ENCODE measurements at regions not wholly inside any gene's neighbourhood (a gene's known extent, or its start where the extent isn't known, plus 50 kb on each side); places are given as distances from the start of the nearest gene placed in this dataset.

DNA sequence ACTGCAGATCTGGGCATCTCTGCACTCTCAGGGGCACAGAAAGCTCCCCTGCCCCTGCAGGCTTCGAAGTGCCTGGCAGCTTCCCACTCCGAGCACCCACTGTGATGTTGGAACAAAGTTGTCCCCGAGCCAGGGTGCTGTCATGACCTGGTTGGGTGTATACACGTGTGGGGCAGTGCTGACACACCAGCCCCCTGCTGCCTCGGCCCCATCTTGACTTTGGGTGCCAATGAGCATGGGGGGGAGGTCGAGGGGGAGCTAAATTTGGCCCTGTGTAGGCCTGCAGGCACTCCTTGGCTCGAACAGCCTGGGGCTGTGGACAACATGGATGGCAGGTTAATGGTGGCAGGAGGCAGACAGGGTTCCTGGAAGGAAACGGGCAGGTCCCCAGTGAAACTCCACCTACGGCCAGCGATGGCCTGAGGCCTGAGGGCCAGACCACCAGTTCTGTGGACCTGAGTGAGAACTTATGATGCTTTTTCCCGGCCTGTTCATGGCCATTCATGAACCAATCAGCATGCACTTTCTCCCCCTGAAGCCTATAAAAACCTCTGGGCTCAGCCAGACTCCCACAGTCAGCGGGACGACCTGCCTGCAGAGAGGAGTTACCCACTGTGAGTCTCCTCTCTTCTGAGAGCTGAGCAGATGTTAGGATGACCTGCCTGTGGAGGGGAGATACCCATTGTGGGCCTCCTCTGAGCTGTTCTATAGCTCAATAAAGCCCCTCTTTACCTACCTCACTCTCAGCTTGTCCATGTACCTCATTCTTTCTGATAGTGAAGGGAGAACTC, 1029.1 kb upstream of the GBE1 start:
- DNase-seq: no peak

DNA sequence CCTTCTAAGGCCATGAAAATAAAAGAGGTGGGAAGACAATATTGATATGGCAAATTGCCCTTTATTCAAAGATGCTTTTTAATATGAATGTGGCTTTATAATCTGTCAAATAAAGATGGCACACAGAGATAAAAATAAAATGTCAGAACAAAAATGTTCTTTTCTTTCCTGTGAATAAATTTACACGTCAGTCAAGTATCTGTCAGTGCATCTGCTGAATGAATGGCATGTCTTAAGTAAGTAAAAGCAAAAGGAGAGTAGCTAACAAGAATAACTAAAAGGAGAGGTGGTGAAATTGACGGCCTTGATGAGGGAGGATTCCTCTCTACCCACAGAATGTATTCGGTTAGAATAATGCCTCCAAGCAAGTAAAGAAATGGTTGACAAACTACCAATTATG, 1021.7 kb upstream of the GBE1 start:
- H3K4me1 ChIP-seq: no peaks in the 10 kb centered on the region
- no peaks in the 10 kb centered on the region for H3K27me3 ChIP-seq (ENCODE audit: low read depth)
- H3K4me3 ChIP-seq: no peak overlapping the region
- no peak for TF ChIP-seq CTCF (IDR thresholded peaks at IDR 0.05)
- intact Hi-C loops (cut with DNase I): no loop called here
- ATAC-seq (no peak), DNase-seq (no peak)
- H3K27ac ChIP-seq: no peak overlapping the region
- H3K9me3 ChIP-seq: peaks cover 4% of the 10 kb centered on the region
- H3K36me3 ChIP-seq: no peaks in the 10 kb centered on the region

More for the DNA sequence above, 1029.1 kb upstream of the GBE1 start:
- no peaks in the 10 kb centered on the region for H3K36me3 ChIP-seq
- H3K4me3 ChIP-seq: no peak overlapping the region
- peak; percentile 12 to 45 for ATAC-seq
- H3K9me3 ChIP-seq: no peaks in the 10 kb centered on the region
- no peaks in the 10 kb centered on the region for H3K4me1 ChIP-seq
- H3K27ac ChIP-seq: no peak overlapping the region
- H3K27me3 ChIP-seq (ENCODE audit: low read depth): no peaks in the 10 kb centered on the region
- no peak for TF ChIP-seq CTCF (IDR thresholded peaks at IDR 0.05)
- intact Hi-C loops (cut with DNase I): no loop called here

- intact Hi-C loops (cut with DNase I): no loop called here
- TF ChIP-seq CTCF (IDR thresholded peaks at IDR 0.05): no peak
- H3K27me3 ChIP-seq (ENCODE audit: low read depth): no peaks in the 10 kb centered on the region
- no peak for ATAC-seq
- no peaks in the 10 kb centered on the region for H3K4me1 ChIP-seq
- H3K4me3 ChIP-seq: no peak overlapping the region
- no peaks in the 10 kb centered on the region for H3K9me3 ChIP-seq
- no peaks in the 10 kb centered on the region for H3K36me3 ChIP-seq
- H3K27ac ChIP-seq: no peak overlapping the region
- no peak for DNase-seq
Observed at GRCh38 chr3:82773207-82773606, 1011.8 kb upstream of the GBE1 start.

DNA sequence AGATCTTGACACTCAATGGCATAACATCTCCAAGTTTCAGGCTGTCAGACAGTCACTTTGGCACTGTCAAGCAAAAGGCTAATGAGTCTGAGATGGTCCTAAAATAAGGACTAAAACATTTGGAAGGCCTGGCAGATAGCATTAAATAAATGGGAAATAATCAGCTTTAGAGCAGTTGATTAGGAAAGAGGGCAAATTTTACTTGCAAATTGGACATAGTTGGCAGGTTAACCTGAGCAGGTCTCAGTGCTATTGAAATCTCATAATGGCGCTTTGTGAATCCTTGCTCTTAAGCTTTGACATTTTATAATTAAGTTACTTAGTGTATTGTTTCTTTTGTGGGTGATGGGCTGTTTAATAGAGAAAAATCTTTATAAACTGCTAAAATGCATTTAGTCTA, 1003.1 kb upstream of the GBE1 start:
- ATAC-seq (no peak), DNase-seq (no peak)
- intact Hi-C loops (cut with DNase I): no loop called here
- H3K9me3 ChIP-seq: no peaks in the 10 kb centered on the region
- H3K4me3 ChIP-seq: no peak overlapping the region
- no peak overlapping the region for H3K27ac ChIP-seq
- no peaks in the 10 kb centered on the region for H3K36me3 ChIP-seq
- H3K4me1 ChIP-seq: no peaks in the 10 kb centered on the region
- H3K27me3 ChIP-seq (ENCODE audit: low read depth): no peaks in the 10 kb centered on the region
- TF ChIP-seq CTCF (IDR thresholded peaks at IDR 0.05): no peak

- TF ChIP-seq CTCF (IDR thresholded peaks at IDR 0.05): no peak
- no peaks in the 10 kb centered on the region for H3K9me3 ChIP-seq
- intact Hi-C loops (cut with DNase I): no loop called here
- H3K27ac ChIP-seq: no peak overlapping the region
- no peak overlapping the region for H3K4me3 ChIP-seq
- ATAC-seq: no peak
- no peaks in the 10 kb centered on the region for H3K36me3 ChIP-seq
- H3K4me1 ChIP-seq: no peaks in the 10 kb centered on the region
- DNase-seq: no peak
- no peaks in the 10 kb centered on the region for H3K27me3 ChIP-seq (ENCODE audit: low read depth)
Observed at GRCh38 chr3:82761858-82762257, 1000.4 kb upstream of the GBE1 start.
